ENCODE measurements at regions not wholly inside any gene's neighbourhood (a gene's known extent, or its start where the extent isn't known, plus 50 kb on each side); places are given as distances from the start of the nearest gene placed in this dataset.

DNA sequence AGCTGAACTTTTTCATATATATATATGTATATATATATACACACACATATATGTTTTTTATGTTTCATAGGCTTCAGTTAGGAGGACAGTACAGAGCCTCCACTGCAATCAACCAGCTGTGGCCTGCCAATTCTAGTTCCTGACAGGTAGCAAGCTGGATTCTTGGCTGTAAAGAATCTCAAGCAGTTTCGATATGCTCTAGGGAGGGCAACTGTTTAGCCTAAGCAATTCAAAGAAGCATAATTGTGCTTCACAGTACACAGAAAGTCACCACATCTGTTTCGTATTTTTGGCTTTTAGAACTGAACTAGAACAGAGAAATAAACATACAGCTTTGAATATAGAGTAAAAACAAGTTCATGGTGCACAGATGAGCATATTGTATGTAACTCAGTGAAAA is 152.4 kb upstream of the ARRDC3 start:
- H3K4me3 Mint-ChIP-seq = no peak overlapping the region
- H3K36me3 Mint-ChIP-seq = no peaks in the 10 kb centered on the region
- H3K4me1 Mint-ChIP-seq (ENCODE audit: low read depth) = peaks cover 3% of the 10 kb centered on the region
- H3K27ac Mint-ChIP-seq = no peak overlapping the region
- H3K27me3 Mint-ChIP-seq = no peaks in the 10 kb centered on the region
- no peaks in the 10 kb centered on the region for H3K9me3 Mint-ChIP-seq (ENCODE audit: low read depth)

GRCh38 chr5:91534332-91534731 is 151.2 kb upstream of the ARRDC3 start:
- no peak overlapping the region for H3K4me3 Mint-ChIP-seq
- no peaks in the 10 kb centered on the region for H3K36me3 Mint-ChIP-seq
- H3K9me3 Mint-ChIP-seq (ENCODE audit: low read depth) = peaks cover 3% of the 10 kb centered on the region
- H3K27ac Mint-ChIP-seq = no peak overlapping the region
- peaks cover 3% of the 10 kb centered on the region for H3K4me1 Mint-ChIP-seq (ENCODE audit: low read depth)
- no peaks in the 10 kb centered on the region for H3K27me3 Mint-ChIP-seq

DNA sequence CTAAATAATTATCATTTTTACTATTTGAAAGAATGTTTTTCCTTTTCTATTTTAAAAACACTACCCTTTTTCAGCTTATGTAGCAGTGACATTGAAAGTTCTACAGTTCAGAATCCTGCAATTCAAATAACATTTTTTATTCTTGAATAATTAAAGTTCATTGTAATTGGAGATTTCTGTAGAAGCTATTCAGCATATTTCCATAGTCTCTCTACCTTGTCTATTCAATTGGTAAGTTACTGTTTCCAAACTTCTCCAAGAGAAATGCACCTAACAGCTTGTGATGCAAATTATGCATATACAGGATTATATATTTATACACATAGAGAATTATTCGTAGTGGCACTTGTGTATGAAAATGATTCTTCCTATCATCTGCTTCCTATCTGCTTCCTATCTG is 149.7 kb upstream of the ARRDC3 start:
- H3K27ac Mint-ChIP-seq = no peak overlapping the region
- no peak overlapping the region for H3K4me3 Mint-ChIP-seq
- H3K27me3 Mint-ChIP-seq = no peaks in the 10 kb centered on the region

DNA sequence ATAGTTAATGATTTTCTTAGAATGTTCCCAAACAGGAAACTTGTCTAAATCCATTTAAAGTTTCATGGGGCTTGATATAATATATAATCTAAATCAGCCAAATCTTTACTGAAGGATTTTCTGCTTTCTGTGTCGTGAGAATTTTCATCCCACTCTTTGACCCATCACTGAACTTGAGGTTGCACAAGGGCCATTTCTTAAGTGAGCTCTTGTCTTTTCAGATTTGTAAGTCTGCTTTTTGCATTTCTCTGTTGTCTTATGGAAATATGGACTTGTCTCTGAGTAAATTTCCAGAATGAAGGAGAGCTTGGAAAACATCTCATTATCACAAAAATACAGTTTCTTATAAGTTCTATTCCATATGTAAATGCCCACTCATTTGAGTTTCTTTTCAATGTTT is 149.2 kb upstream of the ARRDC3 start:
- H3K9me3 Mint-ChIP-seq (ENCODE audit: low read depth) = peaks cover 6% of the 10 kb centered on the region

More for the DNA sequence above, 149.7 kb upstream of the ARRDC3 start:
- Mint-ChIP-seq H3K9me3 (ENCODE audit: low read depth) (peaks cover 6% of the 10 kb centered on the region), H3K36me3 (no peaks in the 10 kb centered on the region), H3K4me1 (ENCODE audit: low read depth) (peaks cover 2% of the 10 kb centered on the region)

DNA sequence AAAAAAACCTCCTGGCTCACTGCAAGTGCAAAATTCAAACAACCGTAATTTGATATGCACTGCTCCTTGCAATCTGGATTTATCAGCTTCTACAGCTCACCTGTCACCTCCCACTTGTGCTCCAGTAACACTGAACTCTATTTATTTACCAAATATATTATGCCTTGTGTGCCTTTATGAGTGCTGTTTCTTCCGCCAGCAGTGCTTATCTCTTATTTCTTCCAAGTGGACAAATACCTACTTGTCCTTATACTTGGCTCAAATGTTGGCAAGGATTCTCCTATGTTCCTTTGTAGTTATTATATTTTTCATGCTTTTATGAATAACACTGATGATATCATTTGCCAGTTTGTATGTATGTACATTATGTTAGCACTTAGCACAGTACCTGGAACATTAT is 145.7 kb upstream of the ARRDC3 start:
- Mint-ChIP-seq H3K27me3 (no peaks in the 10 kb centered on the region), H3K9me3 (ENCODE audit: low read depth) (peaks cover 6% of the 10 kb centered on the region), H3K36me3 (peaks cover 2% of the 10 kb centered on the region), H3K4me1 (ENCODE audit: low read depth) (no peaks in the 10 kb centered on the region), H3K27ac (no peak overlapping the region), H3K4me3 (no peak overlapping the region)

More for the DNA sequence above, 149.2 kb upstream of the ARRDC3 start:
- Mint-ChIP-seq H3K27ac (no peak overlapping the region), H3K36me3 (no peaks in the 10 kb centered on the region), H3K4me3 (no peak overlapping the region), H3K27me3 (no peaks in the 10 kb centered on the region), H3K4me1 (ENCODE audit: low read depth) (no peaks in the 10 kb centered on the region)

- peaks cover 6% of the 10 kb centered on the region for H3K36me3 Mint-ChIP-seq
- H3K4me1 Mint-ChIP-seq (ENCODE audit: low read depth) = peaks cover 3% of the 10 kb centered on the region
- no peak overlapping the region for H3K27ac Mint-ChIP-seq
- no peaks in the 10 kb centered on the region for H3K27me3 Mint-ChIP-seq
- H3K4me3 Mint-ChIP-seq = no peak overlapping the region
- no peaks in the 10 kb centered on the region for H3K9me3 Mint-ChIP-seq (ENCODE audit: low read depth)
These were observed 138.7 kb upstream of the ARRDC3 start for GRCh38 chr5:91521785-91522184.

GRCh38 chr5:91521334-91521733 is 138.2 kb upstream of the ARRDC3 start:
- no peak overlapping the region for H3K4me3 Mint-ChIP-seq
- H3K9me3 Mint-ChIP-seq (ENCODE audit: low read depth) = no peaks in the 10 kb centered on the region
- H3K4me1 Mint-ChIP-seq (ENCODE audit: low read depth) = peaks cover 3% of the 10 kb centered on the region
- H3K27ac Mint-ChIP-seq = no peak overlapping the region
- peaks cover 6% of the 10 kb centered on the region for H3K36me3 Mint-ChIP-seq
- no peaks in the 10 kb centered on the region for H3K27me3 Mint-ChIP-seq

DNA sequence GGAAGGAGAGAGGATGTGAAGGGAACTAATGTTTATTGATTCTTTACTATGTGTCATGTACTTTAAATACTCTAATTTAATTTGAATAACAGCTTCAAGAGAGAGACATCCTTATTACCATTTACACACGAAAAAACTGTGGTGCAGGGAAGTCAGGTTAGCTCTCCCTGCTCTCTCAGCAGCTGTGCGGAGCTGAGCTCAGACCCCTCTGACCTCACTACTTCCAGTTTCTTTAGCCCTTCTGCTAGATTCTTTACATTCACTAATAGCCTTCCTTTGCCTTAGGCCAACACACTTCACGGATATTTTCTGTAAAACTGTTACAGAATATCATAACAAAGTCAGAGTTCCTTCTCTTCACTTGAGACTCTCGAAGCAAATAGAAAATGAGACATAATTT is 131.3 kb upstream of the ARRDC3 start:
- no peaks in the 10 kb centered on the region for H3K9me3 Mint-ChIP-seq (ENCODE audit: low read depth)
- H3K27ac Mint-ChIP-seq = no peak overlapping the region
- peaks cover 9% of the 10 kb centered on the region for H3K4me1 Mint-ChIP-seq (ENCODE audit: low read depth)
- H3K36me3 Mint-ChIP-seq = peaks cover 4% of the 10 kb centered on the region
- H3K27me3 Mint-ChIP-seq = peaks cover 1% of the 10 kb centered on the region
- H3K4me3 Mint-ChIP-seq = no peak overlapping the region

DNA sequence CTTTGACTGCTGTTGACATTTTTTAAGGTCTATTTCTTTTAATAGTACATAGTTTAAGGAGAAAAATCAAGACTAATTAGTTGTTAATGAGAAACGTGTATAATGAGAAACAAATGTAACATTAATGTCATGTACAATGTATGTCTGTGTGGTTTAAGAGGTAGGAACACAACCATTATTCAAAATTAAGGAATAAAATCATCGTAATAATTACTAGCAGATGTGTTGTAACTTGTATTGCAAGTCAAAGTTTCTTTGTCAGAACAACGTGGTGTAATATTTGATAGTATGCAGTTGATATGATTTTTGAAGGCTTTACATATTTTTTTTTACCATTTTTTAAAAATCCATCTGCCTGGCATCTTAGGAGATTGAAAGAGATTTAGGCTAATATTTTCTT is 120.2 kb upstream of the ARRDC3 start:
- H3K4me3 Mint-ChIP-seq = no peak overlapping the region
- no peaks in the 10 kb centered on the region for H3K9me3 Mint-ChIP-seq (ENCODE audit: low read depth)
- H3K4me1 Mint-ChIP-seq (ENCODE audit: low read depth) = no peaks in the 10 kb centered on the region
- H3K36me3 Mint-ChIP-seq = no peaks in the 10 kb centered on the region
- H3K27me3 Mint-ChIP-seq = no peaks in the 10 kb centered on the region
- H3K27ac Mint-ChIP-seq = no peak overlapping the region

DNA sequence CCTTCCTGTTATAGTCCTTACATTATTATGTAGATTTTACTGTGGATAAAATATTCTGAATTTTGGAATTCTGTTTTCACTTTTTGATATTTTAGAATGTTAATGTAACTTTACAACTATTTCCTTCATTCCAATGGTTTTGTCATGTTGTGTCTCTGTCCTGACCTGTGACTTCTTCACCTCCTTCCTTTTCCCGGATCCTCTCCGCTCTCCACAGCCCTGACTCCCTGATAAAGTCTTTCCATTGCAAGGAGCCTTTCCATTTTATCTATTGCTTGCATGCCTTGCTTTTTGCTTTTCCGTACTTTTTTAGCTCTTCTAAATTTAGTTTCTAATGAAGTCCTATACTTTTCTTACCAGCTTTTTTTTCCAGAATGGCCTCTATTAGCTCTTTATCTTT is 117.6 kb upstream of the ARRDC3 start:
- H3K27ac Mint-ChIP-seq = no peak overlapping the region
- H3K4me1 Mint-ChIP-seq (ENCODE audit: low read depth) = no peaks in the 10 kb centered on the region
- H3K27me3 Mint-ChIP-seq = no peaks in the 10 kb centered on the region
- no peaks in the 10 kb centered on the region for H3K36me3 Mint-ChIP-seq
- H3K4me3 Mint-ChIP-seq = no peak overlapping the region
- H3K9me3 Mint-ChIP-seq (ENCODE audit: low read depth) = no peaks in the 10 kb centered on the region

- Mint-ChIP-seq H3K9me3 (ENCODE audit: low read depth) (no peaks in the 10 kb centered on the region), H3K36me3 (no peaks in the 10 kb centered on the region), H3K4me1 (ENCODE audit: low read depth) (peaks cover 3% of the 10 kb centered on the region), H3K4me3 (no peak overlapping the region), H3K27me3 (no peaks in the 10 kb centered on the region), H3K27ac (no peak overlapping the region)
These were observed 116.9 kb upstream of the ARRDC3 start for GRCh38 chr5:91499943-91500531.

GRCh38 chr5:91495699-91496098 is 112.6 kb upstream of the ARRDC3 start:
- no peaks in the 10 kb centered on the region for H3K36me3 Mint-ChIP-seq
- H3K4me3 Mint-ChIP-seq = no peak overlapping the region
- no peaks in the 10 kb centered on the region for H3K27me3 Mint-ChIP-seq
- H3K9me3 Mint-ChIP-seq (ENCODE audit: low read depth) = no peaks in the 10 kb centered on the region
- H3K27ac Mint-ChIP-seq = no peak overlapping the region
- peaks cover 26% of the 10 kb centered on the region for H3K4me1 Mint-ChIP-seq (ENCODE audit: low read depth)

- peaks cover 26% of the 10 kb centered on the region for H3K4me1 Mint-ChIP-seq (ENCODE audit: low read depth)
- H3K36me3 Mint-ChIP-seq = no peaks in the 10 kb centered on the region
- H3K9me3 Mint-ChIP-seq (ENCODE audit: low read depth) = no peaks in the 10 kb centered on the region
- H3K4me3 Mint-ChIP-seq = no peak overlapping the region
- H3K27me3 Mint-ChIP-seq = no peaks in the 10 kb centered on the region
- no peak overlapping the region for H3K27ac Mint-ChIP-seq
These were observed 111.4 kb upstream of the ARRDC3 start for GRCh38 chr5:91494447-91494996.

- no peak overlapping the region for H3K27ac Mint-ChIP-seq
- H3K4me1 Mint-ChIP-seq (ENCODE audit: low read depth) = peaks cover 26% of the 10 kb centered on the region
- no peaks in the 10 kb centered on the region for H3K36me3 Mint-ChIP-seq
- no peaks in the 10 kb centered on the region for H3K27me3 Mint-ChIP-seq
- no peak overlapping the region for H3K4me3 Mint-ChIP-seq
- H3K9me3 Mint-ChIP-seq (ENCODE audit: low read depth) = no peaks in the 10 kb centered on the region
These were observed 110.0 kb upstream of the ARRDC3 start for GRCh38 chr5:91493086-91493485.

DNA sequence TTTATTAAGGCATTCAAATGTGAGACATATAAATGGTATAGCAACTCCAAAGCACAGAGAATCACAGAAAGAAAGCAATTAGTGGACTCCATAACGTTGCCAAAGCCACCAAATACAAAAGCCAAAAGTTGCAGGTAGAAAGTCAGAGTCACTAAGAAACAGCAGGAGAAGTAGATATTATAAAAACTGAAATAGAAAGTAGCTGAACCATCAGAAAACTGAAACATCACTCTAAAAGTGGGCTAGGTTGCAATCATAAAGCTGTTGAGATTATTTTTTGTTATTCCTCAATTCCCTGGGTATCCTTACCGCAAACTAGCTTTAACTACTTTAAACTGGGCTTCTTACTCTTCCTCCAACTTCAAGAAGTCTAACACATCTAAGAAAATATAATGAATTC is 108.1 kb upstream of the ARRDC3 start:
- H3K9me3 Mint-ChIP-seq (ENCODE audit: low read depth) = no peaks in the 10 kb centered on the region
- no peak overlapping the region for H3K27ac Mint-ChIP-seq
- no peaks in the 10 kb centered on the region for H3K27me3 Mint-ChIP-seq
- H3K4me1 Mint-ChIP-seq (ENCODE audit: low read depth) = peaks cover 26% of the 10 kb centered on the region
- H3K36me3 Mint-ChIP-seq = peaks cover 2% of the 10 kb centered on the region
- no peak overlapping the region for H3K4me3 Mint-ChIP-seq

GRCh38 chr5:91490316-91490715 is 107.2 kb upstream of the ARRDC3 start:
- H3K27me3 Mint-ChIP-seq = no peaks in the 10 kb centered on the region
- H3K36me3 Mint-ChIP-seq = peaks cover 2% of the 10 kb centered on the region
- no peaks in the 10 kb centered on the region for H3K9me3 Mint-ChIP-seq (ENCODE audit: low read depth)
- no peak overlapping the region for H3K27ac Mint-ChIP-seq
- peaks cover 25% of the 10 kb centered on the region for H3K4me1 Mint-ChIP-seq (ENCODE audit: low read depth)
- H3K4me3 Mint-ChIP-seq = no peak overlapping the region
